ENCODE measurements at regions not wholly inside any gene's neighbourhood (a gene's known extent, or its start where the extent isn't known, plus 50 kb on each side); places are given as distances from the start of the nearest gene placed in this dataset.

GRCh38 chr2:226121046-226121738 lies 678.4 kb downstream of the IRS1 start:
- no peak for TF ChIP-seq CTCF (IDR thresholded peaks at IDR 0.05)
- no peak overlapping the region for H3K9ac ChIP-seq (ENCODE audit: low read depth in 2 of 2, low read length in 2 of 2)
- H3K4me1 ChIP-seq: no peaks in the 10 kb centered on the region
- no peaks in the 10 kb centered on the region for H3K36me3 ChIP-seq
- intact Hi-C loops (cut with DNase I): no loop called here
- no peak overlapping the region for H3K4me3 ChIP-seq
- no peaks in the 10 kb centered on the region for H3K9me3 ChIP-seq
- no peaks in the 10 kb centered on the region for H3K27me3 ChIP-seq
- no peak overlapping the region for H3K27ac ChIP-seq
- no peak for DNase-seq

- H3K27me3 ChIP-seq: no peaks in the 10 kb centered on the region
- H3K27ac ChIP-seq: peak overlapping the region; percentile 5
- no peak overlapping the region for H3K9ac ChIP-seq (ENCODE audit: low read depth in 2 of 2, low read length in 2 of 2)
- H3K36me3 ChIP-seq: no peaks in the 10 kb centered on the region
- no peak for TF ChIP-seq CTCF (IDR thresholded peaks at IDR 0.05)
- no peak overlapping the region for H3K4me3 ChIP-seq
- DNase-seq: no peak
- H3K4me1 ChIP-seq: no peaks in the 10 kb centered on the region
- intact Hi-C loops (cut with DNase I): no loop called here
- H3K9me3 ChIP-seq: no peaks in the 10 kb centered on the region
These were observed 680.9 kb downstream of the IRS1 start for GRCh38 chr2:226118471-226119429.

GRCh38 chr2:226117510-226118065 lies 682.0 kb downstream of the IRS1 start:
- no peak for DNase-seq
- no peak for TF ChIP-seq CTCF (IDR thresholded peaks at IDR 0.05)
- H3K4me3 ChIP-seq: no peak overlapping the region
- H3K4me1 ChIP-seq: no peaks in the 10 kb centered on the region
- H3K9me3 ChIP-seq: no peaks in the 10 kb centered on the region
- H3K27ac ChIP-seq: no peak overlapping the region
- intact Hi-C loops (cut with DNase I): no loop called here
- no peak overlapping the region for H3K9ac ChIP-seq (ENCODE audit: low read depth in 2 of 2, low read length in 2 of 2)
- no peaks in the 10 kb centered on the region for H3K27me3 ChIP-seq
- H3K36me3 ChIP-seq: no peaks in the 10 kb centered on the region

GRCh38 chr2:226116346-226116745 lies 683.3 kb downstream of the IRS1 start:
- Histone ChIP-seq H3K27me3 (no peaks in the 10 kb centered on the region), H3K9ac (ENCODE audit: low read depth in 2 of 2, low read length in 2 of 2) (no peak overlapping the region), H3K27ac (no peak overlapping the region), H3K9me3 (no peaks in the 10 kb centered on the region), H3K4me3 (no peak overlapping the region), H3K4me1 (no peaks in the 10 kb centered on the region), H3K36me3 (no peaks in the 10 kb centered on the region)
- TF ChIP-seq CTCF (IDR thresholded peaks at IDR 0.05): no peak
- intact Hi-C loops (cut with DNase I): no loop called here
- DNase-seq: no peak

- H3K4me3 ChIP-seq: no peak overlapping the region
- intact Hi-C loops (cut with DNase I): no loop called here
- H3K27me3 ChIP-seq: no peaks in the 10 kb centered on the region
- H3K27ac ChIP-seq: no peak overlapping the region
- no peaks in the 10 kb centered on the region for H3K4me1 ChIP-seq
- H3K9me3 ChIP-seq: no peaks in the 10 kb centered on the region
- no peak overlapping the region for H3K9ac ChIP-seq (ENCODE audit: low read depth in 2 of 2, low read length in 2 of 2)
- no peak for DNase-seq
- no peaks in the 10 kb centered on the region for H3K36me3 ChIP-seq
- no peak for TF ChIP-seq CTCF (IDR thresholded peaks at IDR 0.05)
These were observed 683.8 kb downstream of the IRS1 start for GRCh38 chr2:226115832-226116200.
